D721Med (cell line): ENCODE measurements at regions not wholly inside any gene's neighbourhood (a gene's known extent, or its start where the extent isn't known, plus 50 kb on each side); places are given as distances from the start of the nearest gene placed in this dataset.

Experiments
- DNase-seq: peaks from one replicate; pipeline ENCODE4 v3.0.0; 2011; ENCODE audit warnings: low spot score; ENCODE audit not compliant: insufficient read length
- FAIRE-seq: peaks from 2 replicates; lab custom pipeline; 2011; peaks lifted over from hg19 to GRCh38; lab: Jason Lieb, UNC
- CTCF ChIP-seq: IDR thresholded peaks from 2 replicates; pipeline ENCODE4 v1.5.1; 2012; ENCODE audit warnings: mild to moderate bottlenecking, control low read depth; ENCODE audit not compliant: insufficient read depth; ENCODE audit errors: missing control alignments

GRCh38 chr2:15745350-15745749, 153.7 kb downstream of the DDX1 start:
- no peak for TF ChIP-seq CTCF
- FAIRE-seq (no peak), DNase-seq (no peak)

- DNase-seq (no peak), FAIRE-seq (no peak)
- TF ChIP-seq CTCF, result no peak
These were observed 154.4 kb downstream of the DDX1 start for GRCh38 chr2:15745907-15746702.

- no peak for TF ChIP-seq CTCF
- DNase-seq, result no peak
- no peak for FAIRE-seq
These were observed 155.3 kb downstream of the DDX1 start for GRCh38 chr2:15746703-15747550.

GRCh38 chr2:15747603-15748471, 156.2 kb downstream of the DDX1 start:
- no peak for TF ChIP-seq CTCF
- no peak for DNase-seq
- FAIRE-seq, result no peak

GRCh38 chr2:15748736-15749323, 157.2 kb downstream of the DDX1 start:
- no peak for FAIRE-seq
- no peak for DNase-seq
- TF ChIP-seq CTCF, result peak; percentile 6
